ENCODE measurements at regions not wholly inside any gene's neighbourhood (a gene's known extent, or its start where the extent isn't known, plus 50 kb on each side); places are given as distances from the start of the nearest gene placed in this dataset.

GRCh38 chr2:15880226-15881119, 59.9 kb upstream of the MYCN start:
- H3K27me3 ChIP-seq (ENCODE audit: low read depth, low read length), result peaks cover 6% of the 10 kb centered on the region; the same call in 1 of the 2 replicates
- no peak overlapping the region for H2AFZ ChIP-seq (ENCODE audit: low read depth, low read length)
- H4K20me1 ChIP-seq (ENCODE audit: insufficient read depth, low read length), result no peaks in the 10 kb centered on the region
- no peaks in the 10 kb centered on the region for H3K9me3 ChIP-seq (ENCODE audit: insufficient read depth, low read length)
- no peaks in the 10 kb centered on the region for H3K79me2 ChIP-seq (ENCODE audit: low read length)
- H3K27ac ChIP-seq (ENCODE audit: low read length), result no peak overlapping the region
- no peaks in the 10 kb centered on the region for H3K4me1 ChIP-seq (ENCODE audit: low read length)
- H3K4me3 ChIP-seq (ENCODE audit: low read length), result no peak overlapping the region
- TF ChIP-seq EZH2phosphoT487 (IDR thresholded peaks at IDR 0.05; ENCODE audit: low read depth), result no peak
- TF ChIP-seq, protein P1, sequence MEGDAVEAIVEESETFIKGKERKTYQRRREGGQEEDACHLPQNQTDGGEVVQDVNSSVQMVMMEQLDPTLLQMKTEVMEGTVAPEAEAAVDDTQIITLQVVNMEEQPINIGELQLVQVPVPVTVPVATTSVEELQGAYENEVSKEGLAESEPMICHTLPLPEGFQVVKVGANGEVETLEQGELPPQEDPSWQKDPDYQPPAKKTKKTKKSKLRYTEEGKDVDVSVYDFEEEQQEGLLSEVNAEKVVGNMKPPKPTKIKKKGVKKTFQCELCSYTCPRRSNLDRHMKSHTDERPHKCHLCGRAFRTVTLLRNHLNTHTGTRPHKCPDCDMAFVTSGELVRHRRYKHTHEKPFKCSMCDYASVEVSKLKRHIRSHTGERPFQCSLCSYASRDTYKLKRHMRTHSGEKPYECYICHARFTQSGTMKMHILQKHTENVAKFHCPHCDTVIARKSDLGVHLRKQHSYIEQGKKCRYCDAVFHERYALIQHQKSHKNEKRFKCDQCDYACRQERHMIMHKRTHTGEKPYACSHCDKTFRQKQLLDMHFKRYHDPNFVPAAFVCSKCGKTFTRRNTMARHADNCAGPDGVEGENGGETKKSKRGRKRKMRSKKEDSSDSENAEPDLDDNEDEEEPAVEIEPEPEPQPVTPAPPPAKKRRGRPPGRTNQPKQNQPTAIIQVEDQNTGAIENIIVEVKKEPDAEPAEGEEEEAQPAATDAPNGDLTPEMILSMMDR (IDR thresholded peaks at IDR 0.05; ENCODE audit: low read depth, low read length), result no peak
- no peaks in the 10 kb centered on the region for H3K36me3 ChIP-seq (replicated peaks; ENCODE audit: low read depth, low read length)
- H3K4me2 ChIP-seq (ENCODE audit: low read length), result no peak overlapping the region
- no peak overlapping the region for H3K9ac ChIP-seq (ENCODE audit: low read length)

- H3K4me2 ChIP-seq (ENCODE audit: low read length), result no peak overlapping the region
- H3K27me3 ChIP-seq (ENCODE audit: low read depth, low read length), result peaks cover 6% of the 10 kb centered on the region; the same call in 1 of the 2 replicates
- no peak overlapping the region for H2AFZ ChIP-seq (ENCODE audit: low read depth, low read length)
- no peak overlapping the region for H3K27ac ChIP-seq (ENCODE audit: low read length)
- no peaks in the 10 kb centered on the region for H3K36me3 ChIP-seq (replicated peaks; ENCODE audit: low read depth, low read length)
- no peaks in the 10 kb centered on the region for H3K9me3 ChIP-seq (ENCODE audit: insufficient read depth, low read length)
- H4K20me1 ChIP-seq (ENCODE audit: insufficient read depth, low read length), result no peaks in the 10 kb centered on the region
- no peaks in the 10 kb centered on the region for H3K79me2 ChIP-seq (ENCODE audit: low read length)
- no peak overlapping the region for H3K4me3 ChIP-seq (ENCODE audit: low read length)
- TF ChIP-seq, protein P1 (IDR thresholded peaks at IDR 0.05; ENCODE audit: low read depth, low read length), result no peak
- TF ChIP-seq EZH2phosphoT487 (IDR thresholded peaks at IDR 0.05; ENCODE audit: low read depth), result no peak
- no peak overlapping the region for H3K9ac ChIP-seq (ENCODE audit: low read length)
- no peaks in the 10 kb centered on the region for H3K4me1 ChIP-seq (ENCODE audit: low read length)
Observed at GRCh38 chr2:15881120-15881433, 59.3 kb upstream of the MYCN start.

DNA sequence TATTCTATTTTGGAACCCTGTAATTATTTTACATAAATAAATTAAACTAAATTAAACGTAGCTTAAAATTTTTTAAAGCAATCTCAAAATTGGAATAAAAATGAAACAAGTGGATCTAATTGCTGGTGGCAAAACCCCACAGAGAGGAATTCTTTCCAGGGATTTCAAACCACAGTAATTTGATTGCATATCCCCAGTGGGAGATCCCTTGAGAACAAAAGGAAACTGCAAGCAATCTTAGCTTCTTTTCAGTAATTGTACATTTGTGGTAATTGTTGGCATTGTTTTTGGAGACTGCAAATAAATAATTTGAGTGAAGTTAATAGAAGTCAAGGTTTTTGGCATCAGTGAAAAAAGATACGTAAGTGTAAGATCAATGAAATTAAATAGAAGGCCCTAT, 58.7 kb upstream of the MYCN start:
- no peak overlapping the region for H3K9ac ChIP-seq (ENCODE audit: low read length)
- H3K4me3 ChIP-seq (ENCODE audit: low read length), result no peak overlapping the region
- TF ChIP-seq EZH2phosphoT487 (IDR thresholded peaks at IDR 0.05; ENCODE audit: low read depth), result no peak
- TF ChIP-seq, protein P1 (IDR thresholded peaks at IDR 0.05; ENCODE audit: low read depth, low read length), result no peak
- no peaks in the 10 kb centered on the region for H3K36me3 ChIP-seq (replicated peaks; ENCODE audit: low read depth, low read length)
- peaks cover 6% of the 10 kb centered on the region; the same call in 1 of the 2 replicates for H3K27me3 ChIP-seq (ENCODE audit: low read depth, low read length)
- no peak overlapping the region for H2AFZ ChIP-seq (ENCODE audit: low read depth, low read length)
- no peak overlapping the region for H3K4me2 ChIP-seq (ENCODE audit: low read length)
- no peaks in the 10 kb centered on the region for H4K20me1 ChIP-seq (ENCODE audit: insufficient read depth, low read length)
- H3K79me2 ChIP-seq (ENCODE audit: low read length), result no peaks in the 10 kb centered on the region
- no peaks in the 10 kb centered on the region for H3K9me3 ChIP-seq (ENCODE audit: insufficient read depth, low read length)
- H3K27ac ChIP-seq (ENCODE audit: low read length), result no peak overlapping the region
- no peaks in the 10 kb centered on the region for H3K4me1 ChIP-seq (ENCODE audit: low read length)

GRCh38 chr2:15882761-15883497, 57.4 kb upstream of the MYCN start:
- Histone ChIP-seq H3K9me3 (ENCODE audit: insufficient read depth, low read length) (no peaks in the 10 kb centered on the region), H3K79me2 (ENCODE audit: low read length) (no peaks in the 10 kb centered on the region), H3K36me3 (replicated peaks; ENCODE audit: low read depth, low read length) (no peaks in the 10 kb centered on the region), H4K20me1 (ENCODE audit: insufficient read depth, low read length) (no peaks in the 10 kb centered on the region), H3K4me1 (ENCODE audit: low read length) (no peaks in the 10 kb centered on the region), H3K4me3 (ENCODE audit: low read length) (no peak overlapping the region), H3K27me3 (ENCODE audit: low read depth, low read length) (peaks cover 6% of the 10 kb centered on the region; the same call in 1 of the 2 replicates), H3K9ac (ENCODE audit: low read length) (no peak overlapping the region), H2AFZ (ENCODE audit: low read depth, low read length) (no peak overlapping the region), H3K27ac (ENCODE audit: low read length) (no peak overlapping the region), H3K4me2 (ENCODE audit: low read length) (no peak overlapping the region)
- TF ChIP-seq, protein P1 (IDR thresholded peaks at IDR 0.05; ENCODE audit: low read depth, low read length), result no peak
- no peak for TF ChIP-seq EZH2phosphoT487 (IDR thresholded peaks at IDR 0.05; ENCODE audit: low read depth)

Measured in OCI-LY3 (cell line).